H1 (cell line): ENCODE measurements at regions not wholly inside any gene's neighbourhood (a gene's known extent, or its start where the extent isn't known, plus 50 kb on each side); places are given as distances from the start of the nearest gene placed in this dataset.

ENCODE experiments used
- CTCF ChIA-PET: fragments of 300-600 bp; sonication (Branson Sonifier 250); formaldehyde crosslinking; loops from one replicate; lab custom pipeline; 2021; ENCODE audit not compliant: partially characterized antibody; lab: Charles Lee
- POLR2A ChIA-PET: fragments of 300-600 bp; sonication (Branson Sonifier 250); formaldehyde crosslinking; loops from one replicate; lab custom pipeline; 2021; ENCODE audit warnings: inconsistent platforms; ENCODE audit not compliant: partially characterized antibody; lab: Charles Lee
- DNase-seq, 2 experiments: peaks; one replicate each; pipeline versions ENCODE4 v3.0.0 to v3.0.0-alpha.2; 2010 to 2022; ENCODE audit warnings: low spot score in 2 of 2, low read depth in 1 of 2, mixed read lengths in 1 of 2
- FAIRE-seq: peaks from 2 replicates; lab custom pipeline; 2011; peaks lifted over from hg19 to GRCh38; lab: Jason Lieb, UNC
- H2AFZ ChIP-seq: 2 replicates; pipeline ENCODE4 v1.8.1; 2012; ENCODE audit warnings: low read length, inconsistent platforms
- H2AK5ac ChIP-seq: 2 replicates; pipeline ENCODE4 v1.6.1; 2013; ENCODE audit warnings: low read depth, low read length
- H2BK120ac ChIP-seq: replicated peaks from 2 replicates; pipeline ENCODE3; 2013; ENCODE audit warnings: low read depth, low read length, inconsistent platforms
- H2BK12ac ChIP-seq: 2 replicates; pipeline ENCODE4 v1.6.1; 2013; ENCODE audit warnings: low read depth, low read length
- H2BK15ac ChIP-seq: 2 replicates; pipeline ENCODE4 v1.6.1; 2013; ENCODE audit warnings: low read length
- H2BK20ac ChIP-seq: 2 replicates; pipeline ENCODE4 v1.6.1; 2013; ENCODE audit warnings: low read length
- H2BK5ac ChIP-seq: 2 replicates; pipeline ENCODE4 v1.6.1; 2013; ENCODE audit warnings: low read depth, low read length
- H3K14ac ChIP-seq: 2 replicates; pipeline ENCODE4 v1.6.1; 2013; ENCODE audit warnings: inconsistent platforms; ENCODE audit not compliant: insufficient read length
- H3K18ac ChIP-seq: 2 replicates; pipeline ENCODE4 v1.6.1; 2013; ENCODE audit warnings: low read length; ENCODE audit errors: extremely low read depth
- H3K23ac ChIP-seq: 2 replicates; pipeline ENCODE4 v1.6.1; 2013; ENCODE audit warnings: inconsistent platforms; ENCODE audit not compliant: insufficient read length
- H3K23me2 ChIP-seq: 2 replicates; pipeline ENCODE4 v1.6.1; 2013; ENCODE audit warnings: low read depth, low read length
- H3K27ac ChIP-seq: 2 replicates; pipeline ENCODE4 v1.6.1; 2011; ENCODE audit warnings: low read depth, low read length, inconsistent platforms
- H3K27me3 ChIP-seq, 4 experiments: replicated peaks in 1 of 4; 1 replicate in 1 of 4; 2 replicates in 3 of 4; pipeline versions ENCODE4 v1.6.1 to v1.8.1; 2011 to 2013; ENCODE audit warnings: low read length in 3 of 4, mild to moderate bottlenecking in 3 of 4, inconsistent platforms in 2 of 4, mixed read lengths in 2 of 4, moderate library complexity in 1 of 4; ENCODE audit not compliant: control insufficient read depth in 3 of 4, insufficient read depth in 3 of 4; ENCODE audit errors: extremely low read depth in 1 of 4
- H3K36me3 ChIP-seq, 4 experiments: 2 replicates each; pipeline versions ENCODE4 v1.6.1 to v1.8.1; 2011 to 2013; ENCODE audit warnings: mild to moderate bottlenecking in 4 of 4, low read length in 3 of 4, moderate library complexity in 2 of 4, control low read depth in 1 of 4, inconsistent platforms in 1 of 4; ENCODE audit not compliant: insufficient read depth in 4 of 4, control insufficient read depth in 2 of 4
- H3K4ac ChIP-seq: replicated peaks from 2 replicates; pipeline ENCODE3; 2013; ENCODE audit warnings: low read length, low read depth, mixed read lengths, inconsistent platforms; ENCODE audit not compliant: insufficient read length
- H3K4me1 ChIP-seq, 4 experiments: replicated peaks in 1 of 4; 1 replicate in 1 of 4; 2 replicates in 3 of 4; pipeline versions ENCODE4 v1.6.1 to v1.8.1; 2011 to 2013; ENCODE audit warnings: low read length in 3 of 4, inconsistent platforms in 2 of 4, mixed read lengths in 1 of 4; ENCODE audit not compliant: insufficient read depth in 4 of 4, control insufficient read depth in 3 of 4
- H3K4me2 ChIP-seq, 2 experiments: 2 replicates each; pipeline versions ENCODE4 v1.6.1 to v1.8.1; 2011 to 2013; ENCODE audit warnings: low read depth in 2 of 2, low read length in 2 of 2, control low read depth in 1 of 2, inconsistent platforms in 1 of 2, mild to moderate bottlenecking in 1 of 2; ENCODE audit not compliant: insufficient read depth in 1 of 2
- H3K4me3 ChIP-seq, 4 experiments: fragments of 200-600, 300-600 bp in 1 of 4; sonication (generic), shearing (Covaris generic), sonication (Bioruptor Twin) in 1 of 4; 2 replicates each; pipeline versions ENCODE4 v1.5.1 to v1.8.1; 2011 to 2016; ENCODE audit warnings: low read length in 4 of 4, low read depth in 3 of 4, control low read depth in 2 of 4, inconsistent platforms in 2 of 4, mild to moderate bottlenecking in 2 of 4, mixed read lengths in 1 of 4, moderate library complexity in 1 of 4; ENCODE audit not compliant: insufficient read depth in 2 of 4; ENCODE audit errors: extremely low read depth in 1 of 4
- H3K56ac ChIP-seq: replicated peaks from 2 replicates; pipeline ENCODE3; 2013; ENCODE audit warnings: low read depth, mild to moderate bottlenecking, mixed read lengths, low read length, inconsistent platforms; ENCODE audit not compliant: insufficient read length
- H3K79me1 ChIP-seq: 2 replicates; pipeline ENCODE4 v1.6.1; 2013; ENCODE audit warnings: low read depth, low read length, control low read depth
- H3K79me2 ChIP-seq, 2 experiments: 2 replicates each; pipeline versions ENCODE4 v1.6.1 to v1.8.1; 2012 to 2013; ENCODE audit warnings: low read length in 2 of 2, mild to moderate bottlenecking in 2 of 2, inconsistent platforms in 1 of 2; ENCODE audit not compliant: insufficient read depth in 2 of 2, control insufficient read depth in 1 of 2
- H3K9ac ChIP-seq, 4 experiments: replicated peaks in 1 of 4; 1 replicate in 1 of 4; 2 replicates in 3 of 4; pipeline versions ENCODE4 v1.6.1 to v1.8.1; 2011 to 2013; ENCODE audit warnings: low read depth in 3 of 4, low read length in 3 of 4, control low read depth in 2 of 4, mild to moderate bottlenecking in 2 of 4, moderate library complexity in 2 of 4, inconsistent platforms in 1 of 4; ENCODE audit errors: extremely low read depth in 1 of 4
- H3K9me3 ChIP-seq, 2 experiments: 2 replicates each; pipeline versions ENCODE4 v1.6.1 to v1.8.1; 2012 to 2013; ENCODE audit warnings: mild to moderate bottlenecking in 2 of 2, moderate library complexity in 2 of 2, control low read depth in 1 of 2, inconsistent platforms in 1 of 2, low read depth in 1 of 2, low read length in 1 of 2, mixed read lengths in 1 of 2; ENCODE audit not compliant: insufficient read depth in 2 of 2
- H4K20me1 ChIP-seq, 2 experiments: replicated peaks in 1 of 2; 2 replicates each; pipeline versions ENCODE3 to v1.8.1; 2011 to 2013; ENCODE audit warnings: inconsistent platforms in 2 of 2, low read length in 2 of 2, mild to moderate bottlenecking in 1 of 2; ENCODE audit not compliant: insufficient read depth in 2 of 2, control insufficient read depth in 1 of 2
- H4K5ac ChIP-seq: 2 replicates; pipeline ENCODE4 v1.6.1; 2013; ENCODE audit warnings: low read length, low read depth, mixed read lengths, inconsistent platforms; ENCODE audit not compliant: insufficient read length
- H4K8ac ChIP-seq: 2 replicates; pipeline ENCODE4 v1.8.0; 2013; ENCODE audit warnings: mild to moderate bottlenecking, moderate library complexity, low read length, inconsistent platforms; ENCODE audit not compliant: insufficient read depth; ENCODE audit errors: extremely low read depth
- H4K91ac ChIP-seq: replicated peaks from 2 replicates; pipeline ENCODE3; 2013; ENCODE audit warnings: low read length, mixed read lengths, inconsistent platforms; ENCODE audit not compliant: insufficient read length
- BACH1 ChIP-seq: IDR thresholded peaks from 2 replicates; pipeline ENCODE4 v1.6.1; 2012; ENCODE audit warnings: low read length, improper control_type of control experiment
- BCL11A ChIP-seq, 2 experiments: IDR thresholded peaks; one replicate each; pipeline ENCODE4 v1.6.1; 2011; ENCODE audit warnings: low read depth in 2 of 2, low read length in 2 of 2, mild to moderate bottlenecking in 2 of 2
- BRCA1 ChIP-seq: IDR thresholded peaks from 2 replicates; pipeline ENCODE4 v1.6.1; 2012; ENCODE audit warnings: low read depth, low read length, improper control_type of control experiment
- CEBPB ChIP-seq: IDR thresholded peaks from 2 replicates; pipeline ENCODE4 v1.6.1; 2012; ENCODE audit warnings: low read depth, low read length
- CHD2 ChIP-seq: IDR thresholded peaks from 2 replicates; pipeline ENCODE4 v1.6.1; 2012; ENCODE audit warnings: low read length, improper control_type of control experiment
- FOSL1 ChIP-seq: IDR thresholded peaks from 2 replicates; pipeline ENCODE4 v1.6.1; 2011; ENCODE audit warnings: mild to moderate bottlenecking, low read depth, low read length, moderate library complexity; ENCODE audit not compliant: insufficient read depth
- KDM4A ChIP-seq: IDR thresholded peaks from one replicate; pipeline ENCODE4 v1.7.1; 2012; ENCODE audit warnings: low read depth, mild to moderate bottlenecking, moderate library complexity, low read length, inconsistent platforms; ENCODE audit not compliant: severe bottlenecking
- PHF8 ChIP-seq: fragments of 200-600 bp; sonication (generic); conservative IDR thresholded peaks from 2 replicates; pipeline ENCODE4 v1.7.1; 2012; ENCODE audit warnings: low read depth, mild to moderate bottlenecking, inconsistent platforms, low read length, moderate library complexity
- POLR2AphosphoS5 ChIP-seq: IDR thresholded peaks from 2 replicates; pipeline ENCODE4 v1.6.1; 2011; ENCODE audit warnings: low read depth, low read length
- YY1 ChIP-seq: IDR thresholded peaks from 2 replicates; pipeline ENCODE4 v1.6.1; 2011; ENCODE audit warnings: low read depth, mild to moderate bottlenecking, low read length
- TF ChIP-seq, protein P1 (sequence below): IDR thresholded peaks from 2 replicates; pipeline ENCODE4 v1.6.1; 2012; ENCODE audit warnings: low read length, inconsistent platforms
- TF ChIP-seq, protein P2 (sequence below): IDR thresholded peaks from 2 replicates; pipeline ENCODE4 v1.6.1; 2012; ENCODE audit warnings: inconsistent platforms

DNA sequence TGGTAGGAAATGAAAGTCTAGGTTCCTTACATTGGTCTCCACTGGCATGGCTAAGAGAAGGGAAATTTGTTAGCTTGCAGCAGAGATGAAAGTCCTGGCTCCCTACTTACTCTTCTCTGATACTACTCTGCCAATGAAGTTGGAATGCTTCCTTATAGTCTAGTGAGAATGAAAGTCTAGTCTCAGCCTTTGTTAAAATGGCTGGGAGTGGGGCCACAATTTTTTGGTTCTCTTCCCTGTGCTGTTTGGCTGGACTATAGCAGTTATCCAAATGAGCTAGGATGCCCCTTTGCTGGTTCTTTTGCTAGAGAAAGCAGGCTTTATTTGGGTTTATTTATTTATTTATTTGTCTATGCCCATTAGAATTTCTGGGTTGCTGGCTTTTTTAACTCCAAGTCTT, 414.3 kb downstream of the AASDHPPT start:
- Histone ChIP-seq H2AFZ (no peak overlapping the region), H3K4me3 (no peak overlapping the region), H2AK5ac (no peak overlapping the region), H4K8ac (no peak overlapping the region), H4K5ac (no peak overlapping the region), H3K4me1 (no peaks in the 10 kb centered on the region), H2BK12ac (no peak overlapping the region), H3K9me3 (no peaks in the 10 kb centered on the region), H3K79me1 (no peaks in the 10 kb centered on the region), H4K20me1 (no peaks in the 10 kb centered on the region), H3K56ac (no peak overlapping the region), H4K91ac (no peak overlapping the region), H3K18ac (no peak overlapping the region), H3K27me3 (no peaks in the 10 kb centered on the region), H2BK5ac (no peak overlapping the region), H3K79me2 (no peaks in the 10 kb centered on the region), H3K4me2 (no peak overlapping the region), H3K4ac (no peak overlapping the region), H3K9ac (no peak overlapping the region), H3K27ac (no peak overlapping the region), H2BK20ac (no peak overlapping the region), H3K36me3 (no peaks in the 10 kb centered on the region), H2BK120ac (no peak overlapping the region), H3K23me2 (no peaks in the 10 kb centered on the region), H2BK15ac (no peak overlapping the region), H3K23ac (no peak overlapping the region), H3K14ac (no peak overlapping the region)
- CTCF ChIA-PET: no interaction called here
- no peak for TF ChIP-seq BCL11A (IDR thresholded peaks at IDR 0.05; ENCODE audit: low read depth in 2 of 2, low read length in 2 of 2)
- no peak for TF ChIP-seq YY1
- TF ChIP-seq PHF8: no peak
- TF ChIP-seq, protein P1, sequence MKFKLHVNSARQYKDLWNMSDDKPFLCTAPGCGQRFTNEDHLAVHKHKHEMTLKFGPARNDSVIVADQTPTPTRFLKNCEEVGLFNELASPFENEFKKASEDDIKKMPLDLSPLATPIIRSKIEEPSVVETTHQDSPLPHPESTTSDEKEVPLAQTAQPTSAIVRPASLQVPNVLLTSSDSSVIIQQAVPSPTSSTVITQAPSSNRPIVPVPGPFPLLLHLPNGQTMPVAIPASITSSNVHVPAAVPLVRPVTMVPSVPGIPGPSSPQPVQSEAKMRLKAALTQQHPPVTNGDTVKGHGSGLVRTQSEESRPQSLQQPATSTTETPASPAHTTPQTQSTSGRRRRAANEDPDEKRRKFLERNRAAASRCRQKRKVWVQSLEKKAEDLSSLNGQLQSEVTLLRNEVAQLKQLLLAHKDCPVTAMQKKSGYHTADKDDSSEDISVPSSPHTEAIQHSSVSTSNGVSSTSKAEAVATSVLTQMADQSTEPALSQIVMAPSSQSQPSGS: no peak
- TF ChIP-seq, protein P2, sequence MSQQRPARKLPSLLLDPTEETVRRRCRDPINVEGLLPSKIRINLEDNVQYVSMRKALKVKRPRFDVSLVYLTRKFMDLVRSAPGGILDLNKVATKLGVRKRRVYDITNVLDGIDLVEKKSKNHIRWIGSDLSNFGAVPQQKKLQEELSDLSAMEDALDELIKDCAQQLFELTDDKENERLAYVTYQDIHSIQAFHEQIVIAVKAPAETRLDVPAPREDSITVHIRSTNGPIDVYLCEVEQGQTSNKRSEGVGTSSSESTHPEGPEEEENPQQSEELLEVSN: no peak
- TF ChIP-seq BRCA1: no peak
- no peak for TF ChIP-seq KDM4A
- TF ChIP-seq CEBPB: no peak
- TF ChIP-seq FOSL1: no peak
- no peak for TF ChIP-seq CHD2
- TF ChIP-seq BACH1: no peak
- no peak for TF ChIP-seq POLR2AphosphoS5
- POLR2A ChIA-PET: no interaction called here
- DNase-seq (no peak), FAIRE-seq (no peak)
